Medulla oblongata (tissue), 1 donor: ENCODE measurements at regions not wholly inside any gene's neighbourhood (a gene's known extent, or its start where the extent isn't known, plus 50 kb on each side); places are given as distances from the start of the nearest gene placed in this dataset.
"Not testable (repeated sequence)": the region's sequence is repeated elsewhere in the genome, so short reads cannot be mapped to it uniquely, and the experiment has no call there.

Source experiments
- DNase-seq: peaks from one replicate; pipeline ENCODE4 v3.0.0-alpha.2; 2015; ENCODE audit errors: extremely low spot score

GRCh38 chrX:94600077-94600476, 926.1 kb downstream of the FAM133A start:
- no peak for DNase-seq

DNA sequence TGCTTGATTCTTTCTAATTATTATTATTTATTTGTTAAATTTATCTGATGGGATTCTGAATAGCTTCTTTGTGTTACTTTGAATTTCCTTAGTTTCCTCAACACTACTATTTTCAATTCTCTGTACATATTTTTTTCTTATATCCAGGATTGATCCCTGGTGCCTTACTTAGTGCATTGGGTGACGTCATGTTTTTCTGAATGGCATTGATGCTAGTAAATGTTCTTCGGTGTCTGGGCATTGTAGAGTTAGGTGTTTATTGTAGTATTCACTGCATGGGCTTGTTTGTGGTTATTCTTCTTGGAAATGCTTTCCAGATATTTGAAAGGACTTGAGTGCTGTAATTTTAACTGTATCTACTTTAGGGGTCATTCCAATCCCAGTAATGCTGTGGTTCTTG, 938.1 kb downstream of the FAM133A start:
- no peak for DNase-seq

DNA sequence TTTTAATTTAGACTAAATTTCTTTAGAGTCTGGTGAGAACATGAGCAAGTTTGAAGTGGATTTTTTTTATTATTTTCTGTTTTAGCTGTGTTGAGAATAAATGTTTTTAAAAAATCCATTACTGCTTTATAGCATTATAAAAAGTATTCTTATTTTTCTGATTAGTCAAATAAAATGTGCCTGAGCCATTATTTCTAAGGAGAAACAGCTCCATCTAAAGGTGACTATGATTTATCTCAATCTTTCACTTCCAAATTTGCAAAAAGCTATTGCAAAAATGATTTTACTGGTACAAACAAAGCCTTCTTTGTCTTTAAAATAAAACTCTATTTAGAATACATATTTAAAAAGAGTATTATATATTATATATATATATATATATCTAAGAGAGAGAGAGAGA, 959.2 kb downstream of the FAM133A start:
- DNase-seq: no peak

DNA sequence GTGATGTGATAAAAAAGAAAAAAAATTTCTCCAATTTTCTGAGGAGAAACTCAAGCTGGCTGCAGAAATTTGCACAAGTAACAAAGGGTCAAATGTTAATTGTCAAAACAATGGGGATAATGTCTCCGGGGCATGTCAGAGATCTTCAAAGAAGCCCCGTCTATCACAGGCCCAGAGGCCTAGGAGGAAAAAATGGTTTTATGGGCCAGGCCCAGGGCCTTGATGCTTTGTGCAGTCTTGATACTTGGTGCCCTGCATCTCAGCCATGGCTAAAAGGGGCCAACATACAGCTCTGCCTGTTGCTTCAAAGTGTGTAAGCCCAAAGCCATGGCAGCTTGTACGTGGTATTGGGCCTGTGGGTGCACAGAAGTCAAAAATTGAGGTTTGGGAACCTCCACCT, 961.0 kb downstream of the FAM133A start:
- no peak for DNase-seq

- DNase-seq: no peak
Observed at GRCh38 chrX:94645726-94646125, 971.7 kb downstream of the FAM133A start.

DNA sequence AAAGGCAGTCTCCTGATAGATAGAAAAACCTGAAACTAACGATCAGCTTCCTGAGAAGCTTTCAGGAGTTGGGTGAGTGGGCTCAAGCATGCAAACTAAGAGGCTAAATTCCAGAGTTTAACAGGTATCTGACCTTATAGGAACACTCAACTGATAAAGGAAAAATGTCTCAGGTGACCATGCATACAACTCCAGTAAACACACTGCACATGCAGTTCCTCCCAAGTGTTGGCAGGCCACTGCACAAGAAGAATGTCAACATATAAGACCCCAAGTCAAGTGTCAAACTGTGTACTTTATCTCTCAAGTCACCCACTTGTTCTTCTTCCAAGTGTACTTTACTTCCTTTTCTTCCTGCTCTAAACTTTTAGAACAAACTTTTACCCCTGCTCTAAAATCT, 981.2 kb downstream of the FAM133A start:
- no peak for DNase-seq

- DNase-seq: no peak
Observed at GRCh38 chrX:94662689-94663088, 988.7 kb downstream of the FAM133A start.

DNA sequence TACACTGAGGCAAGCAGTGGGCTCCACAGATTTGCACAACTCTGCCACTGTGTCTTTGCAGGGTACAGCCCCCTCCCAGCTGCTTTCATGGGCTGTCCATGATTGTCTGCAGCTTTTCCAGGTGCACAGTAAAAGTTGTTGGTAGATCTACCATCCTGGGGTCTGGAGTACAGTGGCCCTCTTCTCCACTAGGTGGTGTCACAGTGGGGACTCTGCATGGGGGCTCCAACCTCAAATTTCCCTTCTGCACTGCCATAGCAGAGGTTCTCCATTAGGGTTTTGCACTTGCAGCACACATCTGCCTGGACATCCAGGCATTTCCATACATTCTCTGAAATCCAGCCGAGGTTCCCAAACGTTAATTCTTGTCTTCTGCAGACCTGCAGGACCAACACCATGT, 1002.3 kb downstream of the FAM133A start:
- DNase-seq: no peak

DNA sequence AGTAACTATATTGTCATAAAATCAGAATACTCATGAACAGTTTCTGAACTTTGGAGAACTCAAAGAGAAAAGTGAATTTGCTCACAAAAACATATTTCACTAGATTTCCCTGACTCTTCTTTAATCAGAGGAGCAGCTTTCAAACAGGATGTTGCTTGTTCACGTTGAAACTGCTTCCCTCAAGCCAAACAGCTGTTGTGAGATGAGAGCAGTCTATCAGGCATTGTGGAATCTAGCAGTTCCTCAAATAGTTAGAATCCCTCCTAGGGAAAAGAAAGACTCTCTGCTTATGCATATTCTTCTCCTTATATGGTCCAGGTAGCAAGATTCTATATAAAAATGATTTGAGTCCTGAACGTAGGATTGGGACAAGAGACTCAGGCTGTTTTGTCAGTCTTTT, 1012.1 kb downstream of the FAM133A start:
- DNase-seq: no peak

- DNase-seq: no peak
Observed at GRCh38 chrX:94695910-94696309, 1021.9 kb downstream of the FAM133A start.

DNA sequence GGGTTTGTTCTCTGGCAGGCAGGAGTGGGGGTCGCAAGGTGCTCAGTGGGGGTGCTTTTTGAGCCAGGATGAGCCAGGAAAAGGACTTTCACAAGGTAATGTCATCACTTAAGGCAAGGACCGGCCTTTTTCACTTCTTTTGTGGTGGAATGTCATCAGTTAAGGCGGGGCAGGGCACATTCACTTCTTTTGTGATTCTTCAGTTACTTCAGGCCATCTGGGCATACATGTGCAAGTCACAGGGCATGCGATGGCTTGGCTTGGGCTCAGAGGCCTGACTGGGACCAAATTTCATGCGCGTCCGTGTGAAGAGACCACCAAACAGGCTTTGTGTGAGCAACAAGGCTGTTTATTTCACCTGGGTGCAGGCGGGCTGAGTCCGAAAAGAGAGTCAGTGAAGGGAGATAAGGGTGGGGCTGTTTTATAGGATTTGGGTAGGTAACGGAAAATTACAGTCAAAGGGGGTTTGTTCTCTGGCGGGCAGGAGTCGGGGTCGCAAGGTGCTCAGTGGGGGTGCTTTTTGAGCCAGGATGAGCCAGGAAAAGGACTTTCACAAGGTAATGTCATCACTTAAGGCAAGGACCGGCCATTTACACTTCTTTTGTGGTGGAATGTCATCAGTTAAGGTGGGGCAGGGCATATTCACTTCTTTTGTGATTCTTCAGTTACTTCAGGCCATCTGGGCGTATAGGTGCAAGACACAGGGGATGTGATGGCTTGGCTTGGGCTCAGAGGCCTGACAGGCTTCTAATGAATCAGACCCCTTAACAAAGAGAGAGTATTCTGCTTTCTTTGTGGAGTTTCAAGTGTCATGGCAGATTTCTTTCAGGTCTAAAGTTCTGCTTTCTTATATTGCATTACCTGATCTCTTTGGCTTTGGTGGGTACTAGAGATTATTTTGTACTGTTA, 1030.6 kb downstream of the FAM133A start:
- DNase-seq: not testable (repeated sequence)

GRCh38 chrX:94721386-94721785, 1047.4 kb downstream of the FAM133A start:
- DNase-seq: no peak

DNA sequence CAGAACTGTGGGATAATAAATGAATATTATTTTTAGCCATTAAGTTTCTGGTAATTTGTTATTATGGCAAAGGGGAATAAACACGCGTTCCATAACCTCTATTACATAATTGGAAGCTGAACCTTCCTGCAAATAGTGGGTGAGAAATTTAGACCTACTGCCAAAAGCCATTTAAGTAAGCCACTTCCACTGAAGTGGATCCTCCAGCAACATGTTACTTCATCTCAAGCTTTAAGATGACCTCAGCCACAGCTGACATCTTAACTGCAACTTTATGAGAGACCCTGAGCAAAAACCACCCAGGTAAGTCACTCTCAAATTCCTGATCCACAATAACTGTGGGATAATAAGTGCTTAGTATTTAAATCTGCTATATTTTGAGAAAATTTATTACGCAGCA, 1048.6 kb downstream of the FAM133A start:
- no peak for DNase-seq

- DNase-seq: no peak
Observed at GRCh38 chrX:94742772-94743171, 1068.8 kb downstream of the FAM133A start.

DNA sequence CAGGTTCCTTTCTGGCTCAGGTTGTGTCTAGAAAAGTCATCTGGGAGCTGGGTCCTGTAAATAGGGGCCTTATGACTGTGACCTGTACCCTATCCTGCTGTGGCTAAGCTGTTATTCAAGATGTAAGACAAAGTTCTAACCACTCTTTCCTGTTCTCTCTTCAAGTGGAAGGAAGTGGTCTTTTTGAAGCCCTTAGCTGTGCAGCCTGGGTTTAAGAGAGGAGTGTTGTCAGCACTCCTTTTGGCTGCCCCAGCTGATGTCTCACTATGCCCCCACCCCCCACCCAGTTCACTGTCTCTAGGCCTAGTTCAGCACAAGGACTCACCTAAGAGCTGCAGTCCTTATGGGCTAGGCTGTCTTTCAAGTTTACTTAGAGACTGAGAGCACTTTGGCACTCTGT, 1069.5 kb downstream of the FAM133A start:
- no peak for DNase-seq

- DNase-seq: no peak
Observed at GRCh38 chrX:94744786-94745185, 1070.8 kb downstream of the FAM133A start.

DNA sequence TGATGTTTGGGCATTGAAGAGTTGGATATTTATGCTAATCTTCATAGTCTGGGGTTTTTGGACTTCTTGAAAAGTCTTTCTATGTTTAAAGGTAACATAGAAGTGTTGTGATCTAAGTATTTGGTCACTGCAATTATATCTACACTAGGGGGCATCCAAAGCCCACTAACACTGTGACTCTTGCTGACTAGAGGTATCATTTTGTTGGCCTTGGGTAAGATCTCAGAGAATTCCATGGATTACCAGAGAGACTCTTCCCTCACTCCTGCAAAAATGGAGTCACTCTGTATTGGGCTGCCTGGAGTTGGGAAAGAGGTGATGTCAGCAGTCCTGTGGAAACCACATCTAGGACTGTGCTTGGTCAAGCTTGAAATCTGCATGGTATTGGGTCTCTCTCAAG, 1077.6 kb downstream of the FAM133A start:
- no peak for DNase-seq

GRCh38 chrX:94752434-94753169, 1078.6 kb downstream of the FAM133A start:
- no peak for DNase-seq

- no peak for DNase-seq
Observed at GRCh38 chrX:94758130-94758529, 1084.1 kb downstream of the FAM133A start.

GRCh38 chrX:94775640-94776039, 1101.6 kb downstream of the FAM133A start:
- DNase-seq: no peak

DNA sequence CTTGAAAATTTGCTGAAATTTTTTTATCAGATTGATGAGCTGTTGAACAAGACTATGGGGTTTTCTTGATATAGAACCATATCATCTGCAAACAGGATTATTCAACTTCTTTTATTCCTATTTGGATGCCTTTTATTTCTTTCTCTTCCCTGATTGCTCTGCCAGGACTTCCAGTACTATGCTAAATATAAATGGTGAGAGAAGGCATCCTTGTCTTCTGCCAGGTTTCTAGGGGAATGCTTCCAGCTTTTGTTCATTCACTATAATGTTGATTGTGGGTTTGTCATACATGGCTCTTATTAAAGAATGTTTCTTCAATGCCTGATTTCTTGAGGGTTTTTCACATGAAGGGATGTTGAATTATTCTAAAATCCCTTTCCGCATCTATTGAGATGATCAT, 1139.5 kb downstream of the FAM133A start:
- DNase-seq: no peak

DNA sequence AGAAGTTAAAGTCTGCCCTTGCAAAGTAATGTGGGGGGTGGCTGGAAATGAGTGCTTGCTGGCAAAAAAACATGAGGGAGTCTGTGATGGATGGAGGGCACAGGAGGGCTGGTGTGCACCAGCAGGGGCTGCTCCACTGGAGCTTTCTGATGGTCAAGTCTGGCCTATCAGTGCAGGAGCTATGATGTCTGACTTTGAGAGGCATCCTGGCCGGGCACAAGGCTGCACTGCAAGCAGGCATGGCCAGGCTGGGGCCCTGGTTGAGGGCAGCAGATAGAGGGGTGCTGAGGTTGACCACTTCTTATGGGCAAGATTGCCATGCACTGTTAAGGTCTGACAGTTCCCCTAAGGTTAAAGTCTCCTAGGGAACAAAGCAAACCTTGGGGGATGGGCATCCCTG, 1140.2 kb downstream of the FAM133A start:
- DNase-seq: no peak

- DNase-seq: no peak
Observed at GRCh38 chrX:94830717-94831116, 1156.7 kb downstream of the FAM133A start.
